Keratinocyte (primary cell): ENCODE measurements at regions not wholly inside any gene's neighbourhood (a gene's known extent, or its start where the extent isn't known, plus 50 kb on each side); places are given as distances from the start of the nearest gene placed in this dataset.

Source experiments
- DNase-seq: peaks from one replicate; pipeline ENCODE4 v3.0.0-alpha.2; 2011; ENCODE audit warnings: low read depth, missing footprints, low spot score
- FAIRE-seq: peaks from 2 replicates; lab custom pipeline; 2011; peaks lifted over from hg19 to GRCh38; lab: Jason Lieb, UNC
- H2AFZ ChIP-seq: 2 replicates; pipeline ENCODE4 v1.6.0; 2012; ENCODE audit warnings: low read length, control low read depth, inconsistent platforms; ENCODE audit not compliant: control insufficient read depth
- H3K27ac ChIP-seq: 2 replicates; pipeline ENCODE4 v1.5.1; 2011; ENCODE audit warnings: low read length; ENCODE audit not compliant: control insufficient read depth, insufficient read depth
- H3K27me3 ChIP-seq: 3 replicates; pipeline ENCODE4 v1.6.0; 2011; ENCODE audit warnings: low read length; ENCODE audit not compliant: control insufficient read depth, insufficient read depth; ENCODE audit errors: extremely low read depth
- H3K36me3 ChIP-seq, 2 experiments: 2 replicates in 1 of 2; 3 replicates in 1 of 2; pipeline ENCODE4 v1.5.1; 2011; ENCODE audit warnings: low read length in 2 of 2, mild to moderate bottlenecking in 1 of 2; ENCODE audit not compliant: control insufficient read depth in 2 of 2, insufficient read depth in 2 of 2; ENCODE audit errors: extremely low read depth in 1 of 2
- H3K4me1 ChIP-seq: 3 replicates; pipeline ENCODE4 v1.5.1; 2011; ENCODE audit warnings: low read length; ENCODE audit not compliant: control insufficient read depth, insufficient read depth; ENCODE audit errors: extremely low read depth
- H3K4me2 ChIP-seq: 3 replicates; pipeline ENCODE4 v1.6.0; 2011; ENCODE audit warnings: low read depth, low read length; ENCODE audit not compliant: control insufficient read depth, insufficient read depth; ENCODE audit errors: extremely low read depth
- H3K4me3 ChIP-seq, 3 experiments: fragments of 200-600 bp in 1 of 3; sonication (generic) in 1 of 3; 2 replicates in 2 of 3; 3 replicates in 1 of 3; pipeline ENCODE4 v1.5.1; 2011 to 2016; ENCODE audit warnings: low read length in 3 of 3, mild to moderate bottlenecking in 3 of 3, control low read depth in 2 of 3, inconsistent platforms in 1 of 3, low read depth in 1 of 3, mixed read lengths in 1 of 3, mixed run types in 1 of 3, moderate library complexity in 1 of 3; ENCODE audit not compliant: control insufficient read depth in 2 of 3, insufficient read depth in 2 of 3; ENCODE audit errors: extremely low read depth in 1 of 3
- H3K79me2 ChIP-seq: 2 replicates; pipeline ENCODE4 v1.6.0; 2012; ENCODE audit warnings: low read length; ENCODE audit not compliant: control insufficient read depth, insufficient read depth
- H3K9ac ChIP-seq: 3 replicates; pipeline ENCODE4 v1.6.0; 2011; ENCODE audit warnings: low read length; ENCODE audit not compliant: control insufficient read depth, insufficient read depth; ENCODE audit errors: extremely low read depth
- H3K9me1 ChIP-seq: 3 replicates; pipeline ENCODE4 v1.6.0; 2011; ENCODE audit warnings: low read length; ENCODE audit not compliant: control insufficient read depth, insufficient read depth; ENCODE audit errors: extremely low read depth
- H3K9me3 ChIP-seq: 2 replicates; pipeline ENCODE4 v1.5.1; 2012; ENCODE audit warnings: low read depth, low read length; ENCODE audit not compliant: control insufficient read depth
- H4K20me1 ChIP-seq: 3 replicates; pipeline ENCODE4 v1.6.0; 2011; ENCODE audit warnings: low read length; ENCODE audit not compliant: control insufficient read depth, insufficient read depth; ENCODE audit errors: extremely low read depth
- CTCF ChIP-seq, 3 experiments: IDR thresholded peaks in 1 of 3; conservative IDR thresholded peaks in 1 of 3; optimal IDR thresholded peaks in 1 of 3; 2 replicates in 2 of 3; 3 replicates in 1 of 3; pipeline versions ENCODE3 to v1.5.1; 2011; ENCODE audit warnings: low read length in 3 of 3, mild to moderate bottlenecking in 3 of 3, moderate library complexity in 2 of 3, control low read depth in 1 of 3, inconsistent platforms in 1 of 3; ENCODE audit not compliant: insufficient read depth in 2 of 3; ENCODE audit errors: extremely low read depth in 1 of 3
- EZH2 ChIP-seq: IDR thresholded peaks from one replicate; pipeline ENCODE4 v1.6.1; 2012; ENCODE audit warnings: inconsistent platforms, mild to moderate bottlenecking, low read length, moderate library complexity
- dilution Hi-C: fragments of 300-500 bp; cut with MboI; formaldehyde crosslinking; loops from one replicate; pipeline ENCODE4 v1.7.0; 2020; ENCODE audit warnings: low sequenced_read_pairs; ENCODE audit not compliant: extremely low pct_ligation_motif_present

DNA sequence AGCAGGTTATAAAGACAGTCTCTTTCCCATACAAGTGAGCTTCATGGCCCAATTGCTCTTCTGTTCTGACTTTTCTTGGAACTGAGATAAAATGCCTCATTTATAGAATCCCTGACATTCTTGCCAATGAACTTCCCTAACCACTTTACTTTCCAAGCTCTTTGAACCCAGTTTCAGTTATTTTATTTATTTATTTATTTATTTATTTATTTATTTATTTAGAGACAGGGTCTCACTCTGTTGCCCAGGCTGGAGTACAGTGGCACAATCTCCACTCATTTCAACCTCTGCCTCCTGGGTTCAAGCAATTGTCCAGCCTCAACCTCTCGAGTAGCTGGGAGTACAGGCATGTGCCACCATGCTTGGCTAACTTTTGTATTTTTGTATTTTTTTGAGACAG is 138.5 kb upstream of the ZNF184 start:
- dilution Hi-C loops = no loop called here
- no peak overlapping the region for H3K4me2 ChIP-seq
- no peak overlapping the region for H3K9ac ChIP-seq
- TF ChIP-seq EZH2 (no peak), CTCF (optimal IDR thresholded peaks at IDR 0.05 in 1 of 3, IDR thresholded peaks at IDR 0.05 in 1 of 3, conservative IDR thresholded peaks at IDR 0.05 in 1 of 3; ENCODE audit: extremely low read depth in 1 of 3, insufficient read depth in 2 of 3, low read length in 3 of 3) (no peak)
- DNase-seq (no peak), FAIRE-seq (no peak)
- no peaks in the 10 kb centered on the region for H3K9me3 ChIP-seq
- H4K20me1 ChIP-seq = no peaks in the 10 kb centered on the region
- peaks cover 14% of the 10 kb centered on the region for H3K4me1 ChIP-seq
- H3K27ac ChIP-seq = no peak overlapping the region
- H3K79me2 ChIP-seq = no peaks in the 10 kb centered on the region
- no peaks in the 10 kb centered on the region for H3K9me1 ChIP-seq
- H3K27me3 ChIP-seq = no peaks in the 10 kb centered on the region
- H3K4me3 ChIP-seq = no peak overlapping the region
- H2AFZ ChIP-seq = no peak overlapping the region
- H3K36me3 ChIP-seq = no peaks in the 10 kb centered on the region

GRCh38 chr6:27608916-27609883 is 136.3 kb upstream of the ZNF184 start:
- H3K4me2 ChIP-seq = peak overlapping the region; percentile 45
- H3K27ac ChIP-seq = peak overlapping the region; percentile 28
- DNase-seq (no peak), FAIRE-seq (peak; percentile 82)
- no peaks in the 10 kb centered on the region for H3K9me3 ChIP-seq
- dilution Hi-C loops = no loop called here
- H3K79me2 ChIP-seq = no peaks in the 10 kb centered on the region
- H3K4me1 ChIP-seq = peaks cover 24% of the 10 kb centered on the region
- no peaks in the 10 kb centered on the region for H3K36me3 ChIP-seq
- no peaks in the 10 kb centered on the region for H3K9me1 ChIP-seq
- H3K27me3 ChIP-seq = no peaks in the 10 kb centered on the region
- no peaks in the 10 kb centered on the region for H4K20me1 ChIP-seq
- no peak overlapping the region for H3K4me3 ChIP-seq
- peak overlapping the region; percentile 15 for H3K9ac ChIP-seq
- TF ChIP-seq EZH2 (no peak), CTCF (optimal IDR thresholded peaks at IDR 0.05 in 1 of 3, IDR thresholded peaks at IDR 0.05 in 1 of 3, conservative IDR thresholded peaks at IDR 0.05 in 1 of 3; ENCODE audit: extremely low read depth in 1 of 3, insufficient read depth in 2 of 3, low read length in 3 of 3) (peak; percentile 70 to 85 (median 80))
- H2AFZ ChIP-seq = no peak overlapping the region
